ENCODE measurements at regions not wholly inside any gene's neighbourhood (a gene's known extent, or its start where the extent isn't known, plus 50 kb on each side); places are given as distances from the start of the nearest gene placed in this dataset.

DNA sequence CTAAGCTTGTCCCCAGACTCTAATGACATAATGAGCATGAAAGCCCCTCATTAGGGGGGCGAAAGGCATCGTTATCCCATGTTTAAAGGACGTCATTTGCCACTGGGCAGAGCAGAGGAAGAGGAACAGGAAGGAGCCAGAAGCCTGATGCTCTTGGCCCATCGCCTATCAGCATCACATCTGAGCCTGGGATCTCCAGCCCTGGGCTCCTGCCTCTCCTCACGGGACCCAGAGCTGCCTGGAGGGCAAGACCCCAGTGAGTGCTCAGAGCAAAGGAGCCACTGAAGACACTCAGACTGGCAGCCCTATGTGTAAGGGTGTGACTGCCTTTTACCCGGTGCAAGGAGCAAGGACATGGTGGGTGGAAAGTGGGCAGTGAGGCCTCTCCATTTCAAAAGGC lies 115.0 kb upstream of the ZNF507 start:
- DNase-seq: no peak

- no peak for DNase-seq
These were observed 114.4 kb upstream of the ZNF507 start for GRCh38 chr19:32231020-32231419.

DNA sequence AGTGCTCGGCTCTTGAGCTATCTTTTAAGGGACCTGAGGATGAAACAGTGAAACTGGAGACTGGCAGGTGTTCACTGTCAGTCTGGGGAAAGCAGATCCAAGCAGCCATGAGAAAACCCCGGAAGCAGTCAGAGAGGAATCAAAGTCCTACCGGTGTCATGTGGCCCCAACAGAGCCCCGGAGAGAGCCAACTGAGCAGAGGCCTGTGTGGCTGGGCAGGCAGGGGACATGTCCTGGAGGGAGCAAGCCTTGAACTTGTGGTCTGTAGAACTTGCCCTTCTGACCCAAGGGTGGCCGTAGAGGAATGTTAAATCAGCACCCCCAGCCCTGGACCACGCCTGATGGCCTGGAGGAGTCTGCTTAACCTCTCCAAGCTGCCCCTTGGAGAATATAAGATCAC lies 113.7 kb upstream of the ZNF507 start:
- no peak for DNase-seq

- DNase-seq: no peak
These were observed 113.0 kb upstream of the ZNF507 start for GRCh38 chr19:32232449-32232848.

DNA sequence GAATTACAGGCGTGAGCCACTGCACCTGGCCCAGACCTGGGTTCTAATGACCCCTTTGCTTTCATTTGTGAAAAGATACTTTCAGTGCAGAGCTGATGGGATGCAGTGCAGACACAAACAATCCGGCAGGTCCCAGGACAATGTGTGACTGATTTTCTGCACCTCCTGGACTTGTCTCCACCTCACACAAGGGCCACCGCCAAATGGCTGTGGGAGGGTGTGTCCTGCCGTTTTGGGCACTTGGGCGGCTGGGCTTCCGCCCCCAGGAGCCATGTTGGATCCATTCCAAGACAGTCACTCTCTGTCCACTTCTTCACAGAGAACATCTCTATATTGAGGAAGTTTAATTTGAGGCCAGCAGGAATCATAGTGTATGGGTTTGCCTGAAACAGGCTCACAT lies 112.3 kb upstream of the ZNF507 start:
- no peak for DNase-seq

GRCh38 chr19:32233885-32234284 lies 111.5 kb upstream of the ZNF507 start:
- DNase-seq: no peak

- DNase-seq: no peak
These were observed 110.7 kb upstream of the ZNF507 start for GRCh38 chr19:32234663-32235217.

DNA sequence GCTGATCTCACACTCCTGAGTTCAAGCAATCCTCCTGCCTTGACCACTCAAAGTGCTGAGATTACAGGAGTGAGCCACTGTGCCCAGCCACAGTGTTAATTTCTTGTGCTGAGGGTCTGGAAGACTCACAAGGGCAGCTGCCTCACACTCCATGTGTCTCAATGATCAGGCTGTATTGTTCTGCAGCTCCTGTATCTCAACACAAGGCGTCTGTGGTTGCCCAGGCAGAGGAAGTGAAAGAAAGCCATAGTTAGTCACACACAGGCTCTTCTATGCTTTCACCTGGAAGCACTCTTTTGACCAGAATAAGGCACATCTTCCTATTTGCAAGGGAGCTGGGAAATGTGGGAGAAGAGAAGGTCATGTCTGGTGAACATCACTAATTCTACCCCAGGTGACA lies 107.3 kb upstream of the ZNF507 start:
- DNase-seq: no peak

GRCh38 chr19:32240316-32240715 lies 105.1 kb upstream of the ZNF507 start:
- DNase-seq: no peak

DNA sequence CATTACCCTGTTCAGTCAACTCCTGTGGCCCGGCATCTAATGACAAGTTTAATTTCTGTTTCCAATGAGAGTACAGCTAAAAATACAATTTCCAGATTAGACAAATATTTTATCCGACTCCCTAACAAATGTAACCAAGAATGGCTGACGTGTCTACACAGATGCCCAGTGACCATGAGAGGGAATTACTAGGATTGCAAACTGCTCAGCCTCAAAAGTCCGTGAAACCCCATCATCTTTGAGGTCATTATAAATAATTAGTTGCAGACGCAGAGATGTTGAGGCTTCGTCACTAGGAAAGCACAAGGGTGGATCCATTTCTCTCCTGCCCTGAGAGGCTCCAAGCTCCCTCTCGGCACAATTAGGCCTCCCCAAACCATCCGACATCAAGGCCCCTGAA lies 104.1 kb upstream of the ZNF507 start:
- no peak for DNase-seq

- DNase-seq: no peak
These were observed 103.3 kb upstream of the ZNF507 start for GRCh38 chr19:32241932-32242710.

- no peak for DNase-seq
These were observed 99.4 kb upstream of the ZNF507 start for GRCh38 chr19:32246006-32246405.

GRCh38 chr19:32251634-32252332 lies 93.6 kb upstream of the ZNF507 start:
- DNase-seq: no peak

- DNase-seq: no peak
These were observed 93.1 kb upstream of the ZNF507 start for GRCh38 chr19:32252333-32252669.

- no peak for DNase-seq
These were observed 91.5 kb upstream of the ZNF507 start for GRCh38 chr19:32253683-32254508.

GRCh38 chr19:32254509-32254890 lies 90.9 kb upstream of the ZNF507 start:
- no peak for DNase-seq

DNA sequence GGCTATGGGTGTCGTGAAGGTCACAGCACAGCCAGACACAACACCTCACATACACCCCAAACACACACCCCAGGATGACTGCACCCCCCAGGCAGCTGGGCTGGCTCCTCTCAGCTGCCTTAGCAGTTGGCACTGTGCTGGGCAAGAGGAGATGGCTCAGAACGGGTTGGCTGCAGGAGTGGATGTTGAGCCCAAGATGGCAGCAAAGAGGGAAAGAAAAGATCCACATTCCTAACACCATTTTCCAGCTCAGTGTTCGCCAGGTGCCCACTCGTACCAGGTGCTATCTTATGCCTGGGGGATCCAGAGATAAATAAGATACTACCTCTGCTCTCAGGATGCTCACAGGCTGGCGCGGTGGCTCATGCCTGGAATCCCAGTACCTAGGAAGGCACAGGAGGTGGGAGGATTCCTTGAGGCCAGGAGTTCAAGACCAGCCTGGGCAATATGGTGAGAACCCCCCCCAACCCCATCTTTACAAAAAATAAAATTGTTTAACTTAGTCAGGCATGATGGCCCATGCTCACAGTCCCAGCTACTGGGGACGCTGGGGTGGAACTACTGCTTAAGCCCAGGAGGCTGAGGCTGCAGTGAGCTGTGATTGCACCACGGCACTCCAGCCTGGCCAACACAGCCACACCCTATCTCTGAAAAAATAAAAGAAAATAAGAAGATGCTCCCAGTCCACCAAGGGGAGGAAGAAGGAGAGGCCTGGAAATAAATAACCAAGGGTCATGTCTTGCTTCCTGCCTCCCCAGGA lies 89.7 kb upstream of the ZNF507 start:
- DNase-seq: no peak

- no peak for DNase-seq
These were observed 89.0 kb upstream of the ZNF507 start for GRCh38 chr19:32256341-32256975.

- DNase-seq: no peak
These were observed 87.9 kb upstream of the ZNF507 start for GRCh38 chr19:32257326-32258073.

DNA sequence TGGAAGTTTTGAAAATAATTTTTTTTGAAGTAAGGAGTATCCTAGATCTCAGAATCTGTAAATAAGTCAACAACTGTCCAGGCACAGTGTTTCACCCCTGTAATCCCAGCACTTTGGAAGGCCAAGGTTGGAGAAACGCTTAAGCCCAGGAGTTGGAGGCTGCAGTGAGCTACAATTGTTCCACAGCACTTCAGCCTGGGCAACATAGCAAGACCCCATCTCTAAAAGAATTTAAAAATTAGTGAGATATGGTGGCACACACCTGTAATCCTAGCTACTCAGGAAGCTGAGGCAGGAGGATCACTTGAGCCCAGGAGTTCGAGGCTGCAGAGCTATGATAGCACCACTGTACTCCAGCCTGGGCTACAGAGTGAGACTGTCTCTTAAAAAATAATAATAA lies 87.2 kb upstream of the ZNF507 start:
- no peak for DNase-seq

- DNase-seq: no peak
These were observed 80.8 kb upstream of the ZNF507 start for GRCh38 chr19:32264568-32264967.

DNA sequence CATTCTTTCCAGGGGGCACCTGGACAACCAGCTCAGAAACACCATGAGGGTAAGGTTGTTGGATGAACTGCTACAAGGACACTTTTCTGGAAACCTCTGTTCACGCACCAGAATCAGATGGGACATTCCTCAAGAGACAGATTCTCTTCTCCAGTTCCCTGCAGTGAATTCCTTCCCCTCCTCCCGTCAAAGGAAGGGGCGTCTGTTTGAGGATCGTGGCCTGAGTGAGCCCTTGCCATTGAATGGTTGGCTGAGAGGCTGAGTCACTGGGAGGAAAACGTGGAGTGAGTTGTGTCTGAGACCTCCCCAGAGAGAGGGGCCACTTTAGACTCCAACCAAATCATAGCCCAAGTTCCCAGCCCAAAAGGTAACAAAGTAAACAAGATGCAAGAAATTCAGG lies 79.4 kb upstream of the ZNF507 start:
- DNase-seq: no peak
